GM19328 (cell line): ENCODE measurements at regions not wholly inside any gene's neighbourhood (a gene's known extent, or its start where the extent isn't known, plus 50 kb on each side); places are given as distances from the start of the nearest gene placed in this dataset.
"Not testable (repeated sequence)": the region's sequence is repeated elsewhere in the genome, so short reads cannot be mapped to it uniquely, and the experiment has no call there.

Source experiments
- ATAC-seq: cut with Tn5 transposase; IDR thresholded peaks from one replicate; pipeline ENCODE4 v1.9.1; 2021; ENCODE audit warnings: mild to moderate bottlenecking, moderate library complexity; ENCODE audit not compliant: unreplicated experiment

- ATAC-seq: no peak
Measured at GRCh38 chr13:60721063-60721462, 324.0 kb downstream of the TDRD3 start.

- no peak for ATAC-seq
Measured at GRCh38 chr13:60720590-60720989, 323.6 kb downstream of the TDRD3 start.

- no peak for ATAC-seq
Measured at GRCh38 chr13:60716313-60716712, 319.3 kb downstream of the TDRD3 start.

DNA sequence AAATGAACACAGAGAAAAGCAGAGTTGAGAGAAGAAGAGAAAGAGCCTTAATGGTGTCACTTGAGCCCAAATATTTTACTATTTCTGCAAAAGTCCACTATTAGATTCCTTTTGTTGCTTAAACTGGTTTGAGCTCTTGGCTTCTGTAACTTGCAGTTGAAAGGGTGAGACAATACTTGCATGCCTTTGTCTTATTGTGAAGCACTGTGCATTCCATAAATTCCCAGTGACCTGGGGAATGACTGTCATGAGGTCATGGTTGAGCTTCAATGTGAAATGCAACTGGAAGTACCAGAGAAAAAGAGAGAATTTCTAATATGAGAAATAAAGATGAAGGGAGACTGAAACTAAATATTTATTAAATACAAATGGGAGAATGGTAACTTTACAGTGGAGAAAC lies 310.9 kb downstream of the TDRD3 start:
- no peak for ATAC-seq

GRCh38 chr13:60701895-60702294 lies 304.9 kb downstream of the TDRD3 start:
- no peak for ATAC-seq

DNA sequence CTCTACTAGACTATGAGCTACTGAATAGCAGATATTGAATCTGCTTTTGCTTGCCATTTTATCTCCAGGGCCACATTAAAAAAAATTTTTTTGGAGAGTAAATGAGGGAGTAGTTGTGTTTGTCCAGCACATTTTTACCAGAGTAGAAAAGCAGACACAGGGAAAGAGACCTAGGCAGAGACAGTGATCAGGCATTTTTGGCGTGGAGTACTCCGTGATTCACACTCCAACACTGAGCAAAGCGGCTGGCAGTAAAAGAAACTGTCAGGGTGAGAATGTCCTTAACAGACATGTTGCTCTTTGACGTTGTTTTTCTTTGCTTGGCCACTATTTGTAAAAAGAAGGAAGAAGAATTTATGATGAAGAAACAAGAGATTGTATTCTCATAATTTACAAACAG lies 304.0 kb downstream of the TDRD3 start:
- no peak for ATAC-seq

DNA sequence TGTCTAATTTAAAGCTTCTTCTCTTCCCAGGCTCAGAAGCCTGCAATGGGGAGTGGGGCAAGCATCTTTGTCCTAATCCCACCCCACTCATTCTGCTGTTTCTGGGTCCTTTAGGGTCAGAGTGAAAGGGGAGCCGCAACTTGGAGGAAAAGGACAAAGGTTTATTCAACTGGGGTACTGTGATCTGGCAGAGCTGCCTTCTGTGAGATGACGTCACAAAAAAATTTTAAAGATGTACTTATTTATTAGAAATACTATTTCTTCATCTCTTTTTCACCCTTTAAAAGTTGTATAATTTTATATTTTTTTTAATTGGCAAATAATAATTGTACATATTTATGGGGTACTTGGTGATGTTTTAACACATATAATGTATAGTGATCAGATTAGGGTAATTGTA lies 302.6 kb downstream of the TDRD3 start:
- ATAC-seq: no peak

- no peak for ATAC-seq
Measured at GRCh38 chr13:60696602-60697001, 299.6 kb downstream of the TDRD3 start.

GRCh38 chr13:60691268-60691667 lies 294.2 kb downstream of the TDRD3 start:
- ATAC-seq: no peak

DNA sequence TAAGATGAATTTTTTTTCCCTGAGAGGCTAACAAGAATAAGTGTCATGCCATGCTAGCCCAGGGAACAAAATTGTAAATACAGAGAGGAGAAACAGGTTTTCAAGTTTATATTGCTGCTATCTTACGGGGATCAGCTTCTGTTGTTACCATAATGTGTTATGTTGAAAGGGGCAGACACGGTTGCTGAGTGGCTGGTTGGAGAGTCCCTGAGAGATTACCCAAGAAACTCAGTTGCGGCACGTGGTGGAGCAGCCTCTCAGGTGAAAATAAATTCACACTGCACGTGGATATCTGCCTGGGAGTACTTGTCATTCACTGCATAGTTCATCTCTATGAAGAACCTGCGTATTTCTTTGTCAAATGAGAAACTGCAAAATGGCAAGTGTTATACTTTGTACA lies 293.6 kb downstream of the TDRD3 start:
- no peak for ATAC-seq

DNA sequence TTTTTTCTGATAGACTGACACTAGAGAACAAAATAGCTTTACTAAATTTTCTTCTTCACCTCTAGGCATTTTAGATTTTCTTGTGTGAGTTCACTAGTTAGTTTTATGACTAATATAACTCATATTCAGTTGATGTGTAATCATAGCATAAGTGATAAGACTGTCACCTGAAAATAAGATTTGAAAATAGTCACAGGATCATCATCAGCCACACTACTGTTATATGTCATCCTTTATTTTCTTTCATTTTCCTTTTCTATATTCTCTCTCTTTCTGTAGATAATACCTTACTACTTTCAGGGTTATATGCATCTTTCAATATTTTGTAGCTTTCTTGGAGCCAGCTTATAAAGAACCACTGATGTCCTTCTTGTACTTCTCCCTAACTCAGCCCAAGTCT lies 292.6 kb downstream of the TDRD3 start:
- no peak for ATAC-seq

DNA sequence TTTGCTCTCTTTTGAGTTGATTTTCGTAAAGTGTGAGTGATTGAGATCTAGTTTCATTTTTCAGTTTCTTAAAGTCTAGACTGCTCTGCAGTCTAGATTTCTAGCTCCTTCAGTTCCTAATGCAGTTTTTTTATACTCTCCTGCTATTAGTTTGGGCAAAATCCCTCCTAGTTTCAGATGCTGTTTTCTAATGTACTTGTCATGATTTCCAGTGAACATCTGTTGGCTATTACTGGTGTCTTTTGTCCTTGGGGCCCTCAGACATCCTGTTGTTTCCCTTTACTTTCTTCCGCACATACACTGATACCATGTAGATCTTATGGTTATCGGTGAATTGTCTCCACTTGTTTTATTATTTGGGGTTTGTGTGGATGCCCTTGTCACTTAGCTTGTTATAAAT lies 292.1 kb downstream of the TDRD3 start:
- ATAC-seq: no peak

DNA sequence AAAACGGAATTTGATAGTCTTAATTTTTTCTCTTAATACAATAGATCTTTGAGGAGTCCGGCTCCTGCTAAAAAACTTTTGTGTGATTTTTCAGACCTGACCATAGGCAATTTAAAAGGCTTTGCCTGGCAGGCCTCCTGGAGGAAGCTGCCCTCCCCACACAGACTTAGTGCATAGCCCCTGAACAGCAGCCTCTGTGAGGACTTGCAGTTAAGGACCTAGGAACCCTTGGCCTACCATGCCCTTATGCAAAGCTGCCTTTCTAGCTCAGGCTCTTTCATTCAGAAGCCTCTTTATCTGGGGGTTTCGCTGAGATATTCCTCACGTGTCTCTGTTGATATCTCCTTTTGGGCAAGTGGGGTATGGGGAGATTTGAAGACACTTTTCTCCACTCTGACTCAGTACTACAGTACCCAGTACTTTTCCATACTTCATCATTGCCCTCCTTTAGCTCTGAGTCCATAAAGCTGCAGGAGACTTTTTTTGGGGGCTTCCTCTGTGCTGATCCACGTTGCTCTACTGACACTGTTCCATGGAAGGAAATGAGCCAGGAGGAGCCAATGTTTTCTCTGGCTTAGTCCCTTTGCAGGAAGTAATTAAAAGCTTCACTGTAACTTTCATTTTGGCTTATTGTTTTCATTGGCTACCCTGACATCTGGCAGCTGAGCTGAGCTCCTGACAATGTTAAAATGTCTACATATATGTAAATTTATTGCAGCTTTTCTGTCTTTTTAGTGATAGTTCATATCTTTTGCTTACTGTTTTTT lies 283.1 kb downstream of the TDRD3 start:
- no peak for ATAC-seq

DNA sequence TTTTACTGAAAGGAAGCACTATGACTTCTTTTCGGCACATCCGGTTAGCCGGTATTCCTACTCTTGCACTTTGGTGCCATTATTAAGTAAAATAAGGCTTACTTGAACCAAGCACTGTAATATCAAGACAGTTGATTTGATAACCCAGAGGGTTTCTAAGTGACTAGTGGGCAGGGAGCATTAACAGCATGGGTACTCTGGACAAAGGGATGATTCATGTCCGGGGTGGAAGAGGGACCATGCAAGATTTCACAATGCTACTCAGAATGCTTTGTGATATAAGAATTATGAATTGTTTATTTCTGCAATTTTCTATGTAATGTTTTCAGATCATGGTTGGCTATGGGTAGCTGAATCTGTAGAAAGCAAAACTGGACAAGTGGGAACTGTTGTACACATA lies 282.1 kb downstream of the TDRD3 start:
- ATAC-seq: no peak

- no peak for ATAC-seq
Measured at GRCh38 chr13:60671386-60671785, 274.4 kb downstream of the TDRD3 start.

- no peak for ATAC-seq
Measured at GRCh38 chr13:60663788-60664187, 266.8 kb downstream of the TDRD3 start.

DNA sequence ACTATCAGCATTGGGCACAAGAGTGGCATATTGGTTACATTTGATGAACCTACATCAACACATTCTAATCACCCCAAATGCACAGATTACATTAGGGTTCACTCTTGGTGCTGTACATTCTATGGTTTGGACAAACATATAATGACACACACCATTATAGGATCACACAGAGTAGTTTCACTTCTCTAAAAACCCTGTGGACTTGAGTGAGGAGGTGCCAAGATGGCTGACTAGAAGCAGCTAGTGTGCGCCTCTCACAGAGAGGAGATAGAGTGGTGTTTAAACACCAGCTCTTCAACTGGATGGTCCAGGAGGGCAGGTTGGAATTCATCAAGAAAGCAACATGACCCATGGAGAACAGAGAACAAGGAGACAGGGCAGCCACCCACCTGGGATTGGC lies 265.6 kb downstream of the TDRD3 start:
- ATAC-seq: no peak

DNA sequence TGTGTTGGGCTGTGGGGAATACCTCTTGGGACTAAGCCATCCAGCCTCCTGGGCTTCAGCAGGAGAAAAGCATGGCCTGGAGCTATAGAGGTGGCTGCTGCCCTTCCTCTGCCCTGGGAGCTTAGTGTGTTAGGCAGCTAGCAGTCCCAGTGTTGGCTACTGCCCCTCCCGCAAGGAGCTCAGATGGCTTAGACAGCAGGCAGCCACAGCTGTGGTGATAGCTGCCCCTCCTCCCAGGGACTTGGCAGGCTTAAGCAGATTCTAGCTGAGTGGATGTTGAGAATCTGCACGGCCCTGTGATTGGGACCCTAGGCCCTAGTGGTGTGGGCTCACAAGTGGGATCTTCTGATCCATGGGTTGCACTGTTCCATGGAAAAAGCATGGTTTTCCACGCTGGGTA lies 264.5 kb downstream of the TDRD3 start:
- no peak for ATAC-seq

GRCh38 chr13:60657586-60657985 lies 260.6 kb downstream of the TDRD3 start:
- ATAC-seq: not testable (repeated sequence)

- no peak for ATAC-seq
Measured at GRCh38 chr13:60655256-60655655, 258.2 kb downstream of the TDRD3 start.

- ATAC-seq: no peak
Measured at GRCh38 chr13:60654415-60654814, 257.4 kb downstream of the TDRD3 start.

- ATAC-seq: no peak
Measured at GRCh38 chr13:60647547-60647946, 250.5 kb downstream of the TDRD3 start.

GRCh38 chr13:60646620-60647019 lies 249.6 kb downstream of the TDRD3 start:
- ATAC-seq: no peak
